D341Med (cell line): ENCODE measurements at regions not wholly inside any gene's neighbourhood (a gene's known extent, or its start where the extent isn't known, plus 50 kb on each side); places are given as distances from the start of the nearest gene placed in this dataset.

Source experiments
- DNase-seq: peaks from one replicate; pipeline ENCODE4 v3.0.0; 2012; ENCODE audit warnings: low spot score

- no peak for DNase-seq
Observed at GRCh38 chr2:64283641-64284361, 139.6 kb upstream of the PELI1 start.

- no peak for DNase-seq
Observed at GRCh38 chr2:64284751-64285150, 140.5 kb upstream of the PELI1 start.

GRCh38 chr2:64287202-64287740, 143.1 kb upstream of the PELI1 start:
- no peak for DNase-seq

GRCh38 chr2:64288321-64289193, 144.3 kb upstream of the PELI1 start:
- DNase-seq, result no peak

- no peak for DNase-seq
Observed at GRCh38 chr2:64289251-64289650, 145.0 kb upstream of the PELI1 start.

- no peak for DNase-seq
Observed at GRCh38 chr2:64289737-64290136, 145.5 kb upstream of the PELI1 start.

- no peak for DNase-seq
Observed at GRCh38 chr2:64291181-64291580, 147.0 kb upstream of the PELI1 start.

- DNase-seq, result no peak
Observed at GRCh38 chr2:64295326-64296139, 151.3 kb upstream of the PELI1 start.

- DNase-seq, result peak; percentile 45
Observed at GRCh38 chr2:64296140-64296480, 151.9 kb upstream of the PELI1 start.

- no peak for DNase-seq
Observed at GRCh38 chr2:64296695-64297346, 152.6 kb upstream of the PELI1 start.

GRCh38 chr2:64298161-64298560, 153.9 kb upstream of the PELI1 start:
- DNase-seq, result no peak

- no peak for DNase-seq
Observed at GRCh38 chr2:64300066-64300465, 153.9 kb upstream of the LGALSL start.

GRCh38 chr2:64303250-64303649, 150.7 kb upstream of the LGALSL start:
- no peak for DNase-seq

GRCh38 chr2:64307421-64307820, 146.5 kb upstream of the LGALSL start:
- no peak for DNase-seq

GRCh38 chr2:64311191-64311910, 142.6 kb upstream of the LGALSL start:
- DNase-seq, result no peak

GRCh38 chr2:64311948-64312621, 141.9 kb upstream of the LGALSL start:
- no peak for DNase-seq

GRCh38 chr2:64312622-64313397, 141.2 kb upstream of the LGALSL start:
- no peak for DNase-seq

GRCh38 chr2:64313398-64313723, 140.6 kb upstream of the LGALSL start:
- no peak for DNase-seq

- DNase-seq, result no peak
Observed at GRCh38 chr2:64315291-64315960, 138.5 kb upstream of the LGALSL start.
